CD4-positive, alpha-beta T cell treated with Interleukin-1 beta for 1 hour (primary cell): ENCODE measurements at regions not wholly inside any gene's neighbourhood (a gene's known extent, or its start where the extent isn't known, plus 50 kb on each side); places are given as distances from the start of the nearest gene placed in this dataset.

Experiments
- DNase-seq, 2 donors: peaks; one replicate each; pipeline ENCODE4 v3.0.0-alpha.2; 2020 to 2022

GRCh38 chr1:101730559-101730958 is 266.2 kb downstream of the OLFM3 start:
- DNase-seq = no peak

- no peak for DNase-seq
Measured at GRCh38 chr1:101732261-101732660, 264.5 kb downstream of the OLFM3 start.

DNA sequence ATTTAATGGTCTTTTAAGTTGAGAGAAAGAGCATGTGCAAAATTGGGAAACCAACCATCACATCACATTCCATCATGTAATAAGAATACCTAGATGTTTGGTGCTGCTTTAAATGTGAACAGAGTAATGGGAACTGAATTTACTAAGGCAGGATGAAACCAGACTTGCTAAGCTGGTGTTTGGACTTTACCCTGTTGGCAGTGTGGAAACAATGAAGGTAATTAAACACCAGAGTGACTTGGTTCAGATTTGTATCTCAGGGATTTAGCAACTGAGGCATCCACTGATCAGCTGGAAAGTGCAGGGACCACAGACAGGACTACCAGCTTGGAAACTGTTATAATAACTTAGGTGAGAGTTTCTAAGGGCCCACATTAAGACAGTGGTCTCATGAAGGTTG is 263.4 kb downstream of the OLFM3 start:
- no peak for DNase-seq

- no peak for DNase-seq
Measured at GRCh38 chr1:101738475-101738874, 258.3 kb downstream of the OLFM3 start.

DNA sequence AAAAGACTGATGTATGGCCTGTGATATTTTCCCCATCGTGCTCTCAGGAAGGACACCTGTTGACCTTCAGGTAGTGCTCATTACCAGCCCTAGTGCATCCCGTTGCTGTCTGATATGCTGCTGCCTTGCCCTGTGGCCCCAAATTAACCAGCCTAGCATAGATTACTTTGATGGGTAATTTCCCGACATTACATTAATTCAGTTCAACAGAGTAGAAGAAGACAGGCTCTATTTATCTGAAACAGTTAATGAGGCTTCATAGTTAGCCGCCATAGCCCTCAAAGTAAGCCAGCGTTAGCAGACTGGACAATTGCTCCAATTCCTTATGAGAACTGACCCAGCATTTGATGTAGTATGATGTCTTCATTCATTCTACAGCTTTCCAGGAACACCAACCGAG is 257.6 kb downstream of the OLFM3 start:
- DNase-seq = no peak

GRCh38 chr1:101739826-101740330 is 256.8 kb downstream of the OLFM3 start:
- DNase-seq = no peak

- DNase-seq = no peak
Measured at GRCh38 chr1:101741910-101742309, 254.8 kb downstream of the OLFM3 start.

GRCh38 chr1:101742509-101742908 is 254.2 kb downstream of the OLFM3 start:
- no peak for DNase-seq

GRCh38 chr1:101745551-101746270 is 251.0 kb downstream of the OLFM3 start:
- no peak for DNase-seq

DNA sequence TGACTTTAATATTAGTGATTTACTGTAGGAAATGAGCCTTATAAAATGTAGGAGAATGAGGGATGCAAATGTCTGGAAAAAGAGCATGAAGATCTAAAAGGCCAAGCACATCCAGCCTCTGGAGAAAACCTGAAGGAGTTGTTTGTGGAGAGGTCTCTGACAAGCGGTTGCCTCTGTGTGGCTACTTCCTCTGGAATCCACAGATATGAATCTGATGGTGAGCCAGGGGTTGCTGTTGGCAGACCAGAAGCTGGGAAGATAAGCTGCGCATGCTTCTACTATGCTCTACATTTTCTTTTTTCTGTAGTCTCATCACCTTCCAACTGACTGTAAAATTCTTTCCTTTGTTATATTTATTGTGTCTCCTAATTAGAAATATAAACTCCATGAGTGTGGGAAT is 248.6 kb downstream of the OLFM3 start:
- no peak for DNase-seq
